NCI-H128 (cell line): ENCODE measurements at regions not wholly inside any gene's neighbourhood (a gene's known extent, or its start where the extent isn't known, plus 50 kb on each side); places are given as distances from the start of the nearest gene placed in this dataset.

Source experiments
- DNase-seq: peaks from one replicate; lab custom pipeline; 2025; ENCODE audit not compliant: unreplicated experiment; lab: John Stamatoyannopoulos, UW

DNA sequence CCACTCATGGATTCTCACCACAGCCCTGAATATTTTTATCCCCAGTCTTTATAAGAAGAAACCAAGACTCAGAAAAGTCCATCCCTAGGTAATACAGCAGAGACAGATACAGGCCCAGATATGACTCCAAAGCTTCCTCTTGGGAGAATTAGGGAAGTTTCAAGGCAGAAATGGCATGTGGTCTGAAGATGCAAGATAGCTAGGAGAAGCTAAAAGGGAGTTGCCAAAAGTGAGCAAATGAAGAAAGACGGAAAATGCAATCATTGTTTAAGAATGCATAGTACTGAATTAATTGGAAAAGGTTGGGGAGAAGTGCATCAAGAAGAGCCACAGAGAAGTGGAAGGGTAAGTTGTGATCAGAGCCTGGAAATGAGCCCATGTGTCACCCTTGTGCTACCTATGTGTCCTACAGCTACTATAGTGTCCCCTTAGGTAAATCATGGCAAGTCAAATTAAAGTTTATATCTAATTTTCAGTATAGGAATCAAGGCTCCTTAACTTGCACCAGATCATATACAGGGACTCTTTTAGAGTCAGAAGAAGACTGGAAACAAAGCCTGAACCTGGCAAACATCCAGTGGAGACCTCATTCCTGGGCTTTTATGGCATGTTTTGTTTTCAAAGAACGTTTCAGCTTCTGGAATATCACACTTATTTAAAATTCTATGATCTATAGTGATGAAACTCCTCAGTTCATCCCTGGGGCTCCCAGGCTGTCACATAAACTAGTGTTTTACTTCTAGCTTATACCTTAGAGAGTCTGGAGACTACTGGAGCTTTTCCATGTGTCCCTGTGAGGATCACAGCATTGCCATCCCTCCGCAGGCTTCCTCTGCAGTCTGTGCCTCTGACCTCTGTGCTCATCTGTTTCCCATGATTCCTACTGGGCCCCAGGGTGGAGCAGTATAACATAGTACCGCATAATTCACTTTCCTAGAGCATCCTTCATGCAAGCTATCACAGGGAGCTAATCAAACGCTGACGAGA lies 189.0 kb upstream of the CDKN3 start:
- no peak for DNase-seq

DNA sequence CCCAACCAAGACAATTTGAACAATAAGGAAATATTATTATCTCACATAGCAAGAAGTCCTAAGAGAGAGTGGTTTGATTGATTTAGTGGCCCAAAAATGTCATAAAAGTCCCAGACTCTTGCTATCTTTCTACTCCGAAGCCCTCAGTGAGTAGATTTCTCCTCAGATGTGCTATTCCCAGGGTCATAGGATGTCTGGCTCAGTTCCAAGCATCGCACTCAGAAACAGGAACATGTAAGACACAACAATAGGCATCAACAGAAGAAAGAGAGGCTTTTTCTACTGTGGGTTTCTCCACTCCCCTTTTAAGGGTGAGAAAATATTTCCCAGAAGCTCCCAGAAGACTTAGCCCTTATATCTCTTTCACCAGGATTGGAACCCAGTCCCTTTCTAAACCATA lies 188.1 kb upstream of the CDKN3 start:
- DNase-seq = no peak

DNA sequence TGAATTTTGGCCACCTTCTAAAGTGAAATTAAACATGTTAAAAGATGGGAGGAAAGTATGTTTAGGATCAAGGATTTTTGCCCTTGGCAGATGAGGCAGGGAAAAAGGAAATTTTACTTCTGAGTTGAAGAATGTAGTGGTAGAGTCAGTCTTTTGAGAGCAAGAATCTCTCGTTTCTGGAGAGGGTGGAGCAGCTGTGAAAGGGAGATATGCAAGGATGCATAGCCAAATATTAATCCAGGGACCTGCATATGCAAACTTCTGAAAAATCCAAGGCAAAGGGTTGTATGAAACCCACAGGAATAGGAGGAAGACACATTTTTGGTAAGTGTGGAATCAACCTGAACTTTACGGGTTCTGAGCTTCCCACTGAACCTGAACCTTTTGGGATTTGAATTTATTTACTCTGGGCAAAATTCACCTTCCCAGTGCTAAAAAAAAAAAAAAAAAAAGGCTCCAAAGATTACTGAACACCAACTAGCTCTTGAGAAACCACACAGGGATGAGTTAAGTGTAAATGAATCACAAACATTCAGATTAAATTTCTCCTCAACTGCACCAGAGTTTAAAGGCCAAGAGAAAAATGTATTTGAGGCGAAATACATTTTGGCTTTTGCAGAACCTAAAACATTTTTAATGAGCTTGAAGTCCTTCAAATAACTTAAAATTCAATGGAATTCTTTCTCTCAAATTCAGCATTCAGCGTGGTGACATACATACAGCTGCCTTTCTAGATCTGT lies 187.1 kb upstream of the CDKN3 start:
- no peak for DNase-seq

DNA sequence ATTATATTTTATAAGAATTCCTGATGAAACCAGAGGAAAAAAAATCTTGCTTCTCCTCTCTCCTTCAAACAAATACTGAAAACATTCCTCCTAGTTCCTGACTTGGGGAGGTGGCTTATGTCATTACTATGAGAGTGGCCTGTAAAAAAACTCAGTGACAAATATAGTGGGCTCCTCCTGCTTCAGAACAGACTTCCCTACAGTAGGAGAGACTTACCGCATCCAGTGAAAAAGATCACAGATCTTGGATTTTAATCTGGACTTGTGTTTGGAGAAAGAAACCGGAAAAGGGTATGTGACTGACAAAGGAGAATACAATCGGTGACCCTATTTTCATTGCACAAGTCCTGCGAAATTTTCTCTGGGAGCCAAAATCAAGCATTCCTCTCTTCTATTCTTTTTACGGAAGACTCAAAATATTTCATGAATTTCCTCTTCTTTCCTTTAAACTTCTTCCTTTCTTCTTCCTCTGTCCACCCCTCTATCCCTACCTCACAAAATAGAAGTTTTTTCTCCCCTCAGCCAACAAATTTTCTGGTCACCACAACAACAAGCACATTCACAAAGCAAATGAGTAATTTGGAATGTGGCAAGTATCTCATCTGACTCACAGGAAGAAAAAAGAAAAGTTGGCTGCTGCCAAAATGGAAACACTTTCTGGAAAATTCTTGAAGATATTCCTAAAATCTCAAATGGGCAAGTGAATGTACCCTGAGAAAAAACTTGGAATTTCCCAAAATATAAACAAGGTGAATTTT lies 185.1 kb upstream of the CDKN3 start:
- DNase-seq = no peak

DNA sequence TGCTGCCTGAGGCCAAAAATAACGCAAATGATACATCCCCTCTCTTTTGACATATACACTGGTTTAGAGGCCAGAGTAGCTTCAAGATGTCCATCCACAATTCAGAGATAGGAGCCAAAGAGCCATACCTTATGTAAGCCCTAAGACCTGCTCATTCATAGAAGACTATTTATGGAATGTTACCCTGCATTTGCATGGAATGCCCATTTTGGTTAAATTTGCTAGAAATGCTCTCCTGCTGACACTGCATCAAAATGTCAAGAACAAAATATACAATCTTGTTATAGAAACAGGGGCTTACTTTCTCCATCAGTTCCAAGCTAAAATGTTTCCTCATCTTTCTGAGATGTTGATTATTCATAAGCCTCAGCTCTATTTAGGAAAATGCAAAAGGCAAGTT lies 183.3 kb upstream of the CDKN3 start:
- no peak for DNase-seq

DNA sequence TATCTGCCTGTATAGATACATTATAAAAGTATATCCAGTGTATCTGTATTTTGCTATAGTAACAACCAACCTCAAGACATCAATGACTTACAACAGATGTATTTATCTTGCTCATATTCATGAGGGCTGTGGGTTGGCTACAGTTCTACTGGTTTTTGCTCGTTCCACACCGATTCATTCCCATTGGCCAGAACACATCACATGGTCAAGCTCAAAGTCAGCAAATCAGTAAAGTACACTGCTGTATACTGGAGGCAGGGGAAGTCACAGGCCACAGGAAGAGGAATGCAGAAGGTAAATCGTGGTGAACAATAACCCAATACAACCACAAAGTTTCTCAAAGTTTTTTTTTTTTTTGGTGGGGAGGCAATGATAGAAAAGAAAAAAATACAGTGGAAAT lies 180.0 kb upstream of the CDKN3 start:
- DNase-seq = no peak

DNA sequence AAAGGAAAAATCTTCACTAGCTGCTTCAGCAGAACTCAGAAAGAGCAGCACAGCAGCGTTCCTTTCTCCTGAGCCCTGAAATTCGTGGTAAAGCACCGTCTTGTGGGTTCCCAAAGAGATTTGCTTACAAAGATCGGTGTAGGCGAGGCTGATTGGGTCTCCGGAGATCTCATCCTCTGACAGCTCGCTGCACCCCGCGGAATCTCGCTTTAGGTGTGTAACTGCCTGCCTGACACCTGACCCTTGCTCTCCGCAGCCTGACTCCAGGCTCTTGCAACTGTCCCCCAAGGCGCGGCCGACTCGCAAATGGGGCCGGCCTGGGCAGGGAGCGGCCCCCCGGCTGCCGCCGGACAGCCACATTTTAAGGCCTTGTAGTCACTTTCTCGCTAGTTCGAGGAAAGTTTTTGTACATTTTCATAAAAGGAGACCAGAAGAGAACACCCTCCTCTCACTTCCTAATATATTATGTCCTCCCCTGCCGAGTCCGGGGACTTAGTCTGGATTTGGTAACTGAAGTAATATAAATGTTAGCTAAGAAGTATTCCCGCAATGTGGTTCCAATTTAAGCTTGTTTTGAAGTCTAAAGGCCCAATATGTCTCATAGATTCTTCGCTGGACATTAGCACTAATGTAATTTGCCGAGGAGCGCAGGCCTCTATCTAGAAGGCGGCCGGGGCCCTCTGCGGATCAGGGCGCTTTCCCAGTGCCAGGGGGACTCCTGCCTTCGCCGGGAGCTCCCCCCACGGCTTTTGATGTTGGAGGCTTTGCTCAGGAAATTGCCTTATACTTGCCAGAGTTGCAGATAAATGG lies 177.3 kb upstream of the CDKN3 start:
- no peak for DNase-seq

DNA sequence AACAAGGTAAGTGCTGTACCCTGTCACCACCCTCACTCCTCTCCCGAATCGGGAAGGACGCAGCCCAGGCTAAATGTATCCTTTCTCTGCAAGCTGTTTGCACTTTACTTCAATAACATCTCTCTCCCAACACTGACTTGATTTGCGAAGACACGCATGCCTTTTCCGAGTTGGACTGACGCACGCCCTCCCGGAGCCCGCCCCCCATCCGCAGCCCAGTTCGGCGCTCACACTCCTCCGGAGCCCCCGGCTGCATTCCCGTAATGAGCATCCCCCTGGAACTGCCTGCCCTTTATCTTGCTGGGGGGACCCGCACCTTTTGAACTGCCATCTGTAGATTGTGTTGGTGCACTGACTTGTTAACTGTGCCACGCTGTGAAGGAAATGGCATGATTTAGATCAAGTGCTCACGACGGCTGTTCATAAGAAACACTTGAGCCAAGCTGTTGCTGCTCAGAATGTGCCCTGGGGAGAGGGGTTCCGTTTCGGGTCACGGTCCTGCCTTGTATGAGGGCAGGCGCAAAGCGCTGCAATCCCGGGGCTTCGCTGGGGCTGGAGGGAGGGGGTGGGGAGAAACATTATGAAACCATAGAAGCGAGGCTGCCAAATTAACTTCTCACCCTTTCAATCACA lies 176.6 kb upstream of the CDKN3 start:
- peak; percentile 30 for DNase-seq

DNA sequence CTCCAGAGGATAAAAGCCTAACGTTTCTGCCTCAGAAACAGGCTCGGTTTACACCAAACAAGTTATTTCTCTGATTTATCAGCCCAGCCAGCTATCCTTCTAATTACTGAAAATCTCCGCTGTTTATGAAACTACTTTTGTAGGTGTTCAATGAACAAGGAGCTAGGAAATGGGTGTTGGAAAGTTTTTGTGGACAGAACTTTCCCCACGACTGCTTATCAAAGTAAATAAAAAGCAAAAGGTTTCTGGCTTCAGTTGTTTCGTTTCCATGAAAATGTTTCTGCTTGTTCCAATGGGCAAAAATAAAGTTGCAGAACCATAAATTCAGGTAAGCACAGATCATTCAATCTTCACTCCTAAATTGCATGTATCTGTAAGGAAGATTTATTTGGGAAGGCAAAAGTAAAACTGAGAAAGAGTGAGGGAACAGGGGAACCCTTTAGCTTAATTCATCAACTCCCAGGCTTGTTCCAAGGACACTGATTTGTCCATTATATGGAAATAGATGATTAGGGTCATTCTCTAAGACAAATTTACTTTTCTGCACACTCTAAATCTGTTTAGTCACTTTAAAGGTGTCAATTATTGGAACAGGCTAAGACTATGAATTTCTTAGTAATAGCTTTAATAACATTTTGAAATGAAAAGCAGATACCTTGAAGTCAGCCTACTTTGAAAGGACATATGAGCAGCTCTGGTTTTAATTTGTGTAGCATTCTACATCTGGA lies 175.9 kb upstream of the CDKN3 start:
- no peak for DNase-seq

DNA sequence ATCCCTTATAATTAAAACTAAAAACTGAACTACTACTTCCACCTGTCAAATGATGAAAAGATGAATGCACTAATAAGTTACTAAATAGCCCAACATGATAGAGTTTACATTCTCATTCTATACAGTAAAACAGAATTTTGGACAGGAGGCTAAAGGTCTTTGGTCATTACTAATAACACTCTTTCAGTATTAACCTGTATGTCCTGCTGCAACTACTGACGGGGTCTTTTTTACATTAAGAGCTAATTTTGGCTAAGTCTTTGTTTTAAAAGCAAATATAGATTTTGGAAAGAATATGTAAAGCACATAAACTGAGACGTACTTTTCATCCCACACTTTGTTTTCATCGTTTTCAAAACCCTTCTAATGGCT lies 175.4 kb upstream of the CDKN3 start:
- no peak for DNase-seq

DNA sequence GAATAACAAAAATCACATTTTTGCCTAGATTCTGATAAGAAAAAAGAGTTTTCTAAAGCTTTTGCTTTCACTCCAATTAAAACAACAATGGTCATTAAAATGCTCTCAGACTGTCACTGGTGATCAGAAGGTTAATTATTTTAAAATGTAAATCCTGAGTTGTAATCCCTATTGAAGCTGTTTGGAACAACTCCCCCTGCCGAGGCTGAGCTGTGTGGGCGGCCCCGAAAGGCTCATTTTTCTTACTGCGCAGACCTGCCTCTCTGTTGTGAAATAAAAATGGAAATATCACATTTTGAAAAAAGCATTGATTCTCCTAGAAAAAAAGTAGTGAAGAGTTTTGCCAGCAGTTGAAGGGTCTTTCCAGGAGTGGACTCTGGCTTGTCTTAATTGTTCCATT lies 174.8 kb upstream of the CDKN3 start:
- no peak for DNase-seq

DNA sequence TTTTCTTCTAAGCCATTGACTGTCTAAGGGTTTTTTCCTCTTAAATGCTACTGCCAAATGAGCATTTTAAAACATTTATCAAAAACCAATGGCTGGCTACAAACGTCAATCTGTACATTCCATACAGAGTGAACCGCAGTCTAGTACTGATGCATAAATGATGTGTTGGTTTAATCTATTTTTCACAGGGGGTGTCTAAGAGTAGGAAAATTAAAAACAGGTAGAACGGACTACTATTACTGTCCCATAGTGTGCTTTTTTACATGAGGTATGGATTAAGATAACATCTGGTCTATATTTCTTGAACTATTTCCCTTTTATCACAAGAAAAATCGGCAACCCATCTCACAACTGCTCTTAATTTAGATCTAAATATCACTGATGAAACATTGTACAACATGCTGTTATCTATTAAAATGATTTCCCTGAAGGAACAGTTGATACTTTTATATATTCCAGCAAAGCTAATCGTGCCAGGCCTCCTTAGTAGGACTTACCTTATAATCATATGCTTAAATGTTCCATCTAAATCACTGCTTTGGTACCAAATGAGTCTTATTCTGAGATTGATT lies 172.9 kb upstream of the CDKN3 start:
- DNase-seq = no peak

DNA sequence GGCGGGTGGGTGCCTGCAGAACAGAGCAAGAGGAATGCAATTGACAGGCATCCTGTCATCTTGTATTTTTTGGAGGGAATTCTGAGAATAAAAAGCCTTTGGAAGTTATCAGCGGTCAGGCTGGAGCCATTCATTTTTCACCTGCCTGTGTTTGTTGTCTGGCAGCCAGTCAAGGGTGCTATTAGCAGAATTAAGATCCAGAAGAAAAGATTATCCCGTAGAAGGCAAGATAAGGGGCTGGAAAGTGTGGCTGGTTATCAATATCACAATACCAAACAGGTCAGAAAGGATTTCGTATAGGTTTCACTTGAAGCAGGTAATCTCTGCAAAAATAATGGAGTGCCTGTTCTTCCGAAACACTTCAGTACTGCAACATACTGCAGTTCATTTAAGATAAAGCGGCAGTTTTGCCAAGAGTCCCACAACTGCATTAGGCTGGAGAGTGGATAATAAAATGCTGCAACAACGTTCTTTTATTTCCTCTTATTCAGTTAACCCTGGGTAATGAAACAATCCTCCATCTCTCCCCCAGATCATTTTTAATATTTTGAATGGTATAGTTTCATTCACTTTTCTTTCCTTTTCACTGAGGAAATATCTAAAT lies 171.2 kb upstream of the CDKN3 start:
- DNase-seq = peak; percentile 5

DNA sequence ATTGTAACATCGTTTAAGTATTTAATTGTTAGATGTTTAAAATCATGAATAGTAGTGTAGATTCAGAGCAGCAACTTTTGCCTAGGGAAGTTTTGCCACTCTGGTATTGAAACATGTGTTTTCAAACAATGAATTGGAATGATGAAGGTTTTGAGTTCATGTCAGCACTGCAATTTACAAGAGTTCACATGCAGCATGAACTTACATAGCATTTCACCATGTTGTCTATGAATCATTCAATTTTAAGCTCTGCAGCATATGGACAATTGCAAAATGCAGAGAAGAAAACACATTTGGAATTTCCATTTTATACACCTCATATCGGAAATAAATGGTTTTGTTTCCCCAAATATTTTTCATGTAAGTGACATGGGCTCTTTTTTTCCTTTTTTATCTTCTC lies 170.7 kb upstream of the CDKN3 start:
- DNase-seq = no peak

DNA sequence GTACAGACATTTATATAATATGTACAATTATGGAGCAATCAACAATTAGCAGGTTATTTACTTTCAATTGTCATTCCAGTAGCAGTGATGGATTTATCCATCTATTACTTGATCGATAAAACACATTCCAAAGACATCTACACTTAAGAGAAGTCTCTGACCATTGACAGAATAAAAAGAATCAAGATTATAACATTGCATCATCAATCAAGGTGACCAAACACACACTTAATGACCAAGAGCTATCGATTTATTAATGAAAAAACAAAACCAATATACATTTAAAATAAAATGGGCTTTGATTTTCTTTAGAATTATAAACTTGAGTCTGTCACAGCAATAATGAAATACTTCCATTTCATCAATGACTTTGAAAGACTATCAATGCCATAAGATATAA lies 170.2 kb upstream of the CDKN3 start:
- no peak for DNase-seq

DNA sequence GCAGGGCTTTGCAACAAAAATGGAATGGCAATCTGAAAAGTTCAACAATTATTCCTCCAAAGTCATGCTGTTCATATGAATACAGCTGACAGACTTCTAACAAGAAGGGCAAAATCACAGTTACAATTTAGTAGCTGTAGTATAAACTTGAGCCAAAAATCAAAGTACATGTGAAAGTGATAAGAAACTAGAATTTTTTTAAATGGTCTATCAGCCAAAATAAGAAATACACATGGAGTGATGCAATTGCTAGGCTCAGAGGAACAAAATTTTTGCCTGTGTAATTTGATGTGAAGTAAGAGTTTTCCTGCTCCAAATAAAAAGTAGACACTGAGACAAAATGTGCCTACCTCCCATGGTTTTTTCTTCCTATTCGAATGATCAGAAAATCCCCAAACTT lies 167.7 kb upstream of the CDKN3 start:
- DNase-seq = no peak

DNA sequence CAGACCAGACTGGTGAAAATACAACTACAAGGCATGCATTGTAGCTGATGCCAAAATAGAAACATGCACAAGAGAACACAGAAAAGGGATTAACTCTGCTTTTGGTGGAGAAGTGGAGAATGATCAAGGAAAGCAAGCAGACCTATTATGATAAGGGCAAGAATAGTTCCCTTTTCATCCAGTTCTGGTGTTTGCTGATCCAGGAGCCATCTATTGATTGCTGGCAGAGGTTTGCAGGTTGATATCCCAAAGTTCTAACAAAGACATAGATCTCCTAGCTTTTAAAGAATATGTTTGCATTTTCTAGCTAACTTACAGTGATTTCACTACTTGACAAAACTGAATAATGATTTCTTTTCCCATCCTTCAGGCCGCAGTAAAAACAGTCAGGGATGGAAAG lies 166.2 kb upstream of the CDKN3 start:
- DNase-seq = no peak

DNA sequence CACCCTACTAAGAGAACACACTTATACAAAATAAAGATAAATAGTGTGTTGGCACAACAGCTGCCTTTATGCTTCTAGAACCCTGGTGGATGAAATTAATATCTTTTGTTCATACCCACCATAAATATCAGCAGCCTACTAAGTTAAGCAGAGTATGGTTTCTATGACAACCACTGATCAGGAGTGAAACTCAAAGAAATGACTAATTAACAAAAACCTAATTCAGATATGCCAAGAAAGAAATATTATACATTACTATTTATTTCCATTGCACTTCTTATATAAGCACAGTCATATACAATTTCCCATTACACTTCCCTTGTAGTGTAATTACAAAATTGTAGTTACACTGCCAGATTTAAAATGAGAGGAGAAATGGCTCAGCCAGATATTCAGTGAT lies 164.1 kb upstream of the CDKN3 start:
- no peak for DNase-seq

DNA sequence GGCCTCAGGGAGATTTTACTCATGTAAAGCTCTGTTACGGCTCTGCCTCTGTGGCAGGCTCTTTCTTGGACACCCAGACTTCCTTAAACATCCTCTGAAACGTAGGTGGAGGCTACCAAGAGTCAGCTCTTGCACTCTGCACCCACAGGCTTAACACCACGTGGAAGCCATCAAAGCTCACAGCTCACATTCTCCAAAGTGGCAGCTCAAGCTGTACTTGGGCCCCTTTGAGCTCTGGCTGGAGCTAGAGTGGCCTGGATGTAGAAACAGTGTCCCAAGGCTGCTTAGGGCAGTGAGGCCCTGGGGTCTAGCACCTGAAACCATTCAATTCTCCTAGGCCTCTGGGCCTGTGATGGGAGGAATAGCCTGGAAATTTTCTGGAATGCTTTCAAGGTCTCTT lies 155.3 kb upstream of the CDKN3 start:
- DNase-seq = no peak
